GM19397 (cell line): ENCODE measurements at regions not wholly inside any gene's neighbourhood (a gene's known extent, or its start where the extent isn't known, plus 50 kb on each side); places are given as distances from the start of the nearest gene placed in this dataset.
A peak's percentile ranks its signal among the peaks of the same experiment; 100 is the strongest.
"Not testable (repeated sequence)": the region's sequence is repeated elsewhere in the genome, so short reads cannot be mapped to it uniquely, and the experiment has no call there.

ENCODE experiments used
- ATAC-seq: cut with Tn5 transposase; IDR thresholded peaks from one replicate; pipeline ENCODE4 v1.9.1; 2021; ENCODE audit warnings: mild to moderate bottlenecking, moderate library complexity; ENCODE audit not compliant: unreplicated experiment

- no peak for ATAC-seq
These were observed 122.8 kb downstream of the ZNF365 start for GRCh38 chr10:62496925-62497324.

- no peak for ATAC-seq
These were observed 124.1 kb downstream of the ZNF365 start for GRCh38 chr10:62498271-62498670.

DNA sequence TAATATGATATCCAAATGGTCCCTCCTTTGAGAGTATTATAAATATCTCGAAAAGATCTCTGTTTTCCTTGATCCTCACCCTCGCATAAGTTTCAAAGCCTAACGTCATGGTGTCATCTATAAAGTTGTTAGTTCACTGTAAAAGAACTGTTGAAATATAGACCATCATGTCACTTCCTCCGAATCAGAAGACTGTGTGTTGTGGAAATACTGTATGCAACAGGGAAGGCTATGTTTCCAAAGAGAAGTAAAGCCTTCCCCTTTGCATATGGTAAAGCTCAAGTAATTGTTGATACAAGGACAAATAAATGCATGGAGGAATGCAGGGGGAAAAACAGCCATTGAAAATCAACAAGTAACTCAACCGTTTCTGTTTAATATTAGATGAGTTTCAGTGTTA is 125.9 kb downstream of the ZNF365 start:
- ATAC-seq = not testable (repeated sequence)

DNA sequence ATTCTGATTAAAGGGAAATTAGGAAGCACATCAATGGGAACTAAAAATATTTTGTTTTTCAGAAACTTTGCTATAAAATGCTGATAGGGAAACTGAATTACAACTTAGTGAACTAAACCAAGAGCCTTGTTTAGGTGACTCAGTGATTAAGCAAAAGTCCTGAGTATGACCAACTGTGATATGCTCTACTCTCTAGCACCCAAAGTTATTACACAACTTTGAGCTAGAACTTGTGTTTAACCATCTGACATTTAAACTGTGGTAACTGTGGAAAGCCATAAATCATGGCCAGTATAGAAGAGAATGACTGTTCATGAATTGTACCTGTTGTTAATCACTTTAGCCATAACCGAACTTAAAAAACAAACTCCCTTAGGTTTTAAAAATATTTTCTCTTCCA is 127.4 kb downstream of the ZNF365 start:
- ATAC-seq = no peak

GRCh38 chr10:62502995-62503613 is 128.9 kb downstream of the ZNF365 start:
- no peak for ATAC-seq

DNA sequence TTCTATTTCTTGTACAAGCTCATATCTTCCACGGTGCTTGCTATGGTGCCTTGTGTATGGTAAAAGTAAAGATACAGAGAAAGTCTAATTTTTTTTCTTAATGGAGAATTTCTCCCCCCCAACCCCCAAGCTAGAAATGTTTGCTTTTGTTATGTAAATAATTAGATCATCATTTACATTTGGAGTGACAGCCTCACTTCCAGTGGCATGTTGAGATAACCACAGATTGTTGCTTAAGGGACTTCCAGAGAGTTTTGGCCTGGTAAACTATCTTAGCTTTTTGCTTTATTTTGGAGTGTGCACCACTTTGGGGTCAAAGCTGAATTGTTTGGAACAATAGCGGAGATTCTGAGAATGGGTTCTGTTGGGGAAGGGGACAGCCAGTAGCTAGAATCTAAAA is 129.7 kb downstream of the ZNF365 start:
- ATAC-seq = no peak

- no peak for ATAC-seq
These were observed 132.2 kb downstream of the ZNF365 start for GRCh38 chr10:62506371-62506770.

- ATAC-seq = no peak
These were observed 137.1 kb downstream of the ZNF365 start for GRCh38 chr10:62511238-62511637.

DNA sequence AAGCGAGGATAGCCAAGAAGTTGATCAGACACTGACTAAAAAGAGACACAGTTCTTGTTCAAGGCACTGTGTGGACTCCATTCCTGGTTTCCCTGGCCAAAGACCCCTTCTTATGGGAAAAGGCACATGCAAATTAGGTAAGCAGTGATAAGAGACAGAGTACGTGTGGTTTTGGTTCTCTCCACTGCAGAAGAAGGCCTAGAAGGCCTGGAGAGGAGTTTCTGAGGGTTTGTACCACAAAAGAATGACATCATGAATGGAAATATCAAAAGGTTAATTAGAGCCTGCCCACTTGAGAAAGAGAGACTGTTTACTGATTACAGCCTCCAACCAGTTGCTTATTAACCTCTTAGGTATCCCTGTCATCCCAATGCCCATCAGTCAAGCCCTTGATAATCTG is 137.5 kb downstream of the ZNF365 start:
- ATAC-seq = no peak

DNA sequence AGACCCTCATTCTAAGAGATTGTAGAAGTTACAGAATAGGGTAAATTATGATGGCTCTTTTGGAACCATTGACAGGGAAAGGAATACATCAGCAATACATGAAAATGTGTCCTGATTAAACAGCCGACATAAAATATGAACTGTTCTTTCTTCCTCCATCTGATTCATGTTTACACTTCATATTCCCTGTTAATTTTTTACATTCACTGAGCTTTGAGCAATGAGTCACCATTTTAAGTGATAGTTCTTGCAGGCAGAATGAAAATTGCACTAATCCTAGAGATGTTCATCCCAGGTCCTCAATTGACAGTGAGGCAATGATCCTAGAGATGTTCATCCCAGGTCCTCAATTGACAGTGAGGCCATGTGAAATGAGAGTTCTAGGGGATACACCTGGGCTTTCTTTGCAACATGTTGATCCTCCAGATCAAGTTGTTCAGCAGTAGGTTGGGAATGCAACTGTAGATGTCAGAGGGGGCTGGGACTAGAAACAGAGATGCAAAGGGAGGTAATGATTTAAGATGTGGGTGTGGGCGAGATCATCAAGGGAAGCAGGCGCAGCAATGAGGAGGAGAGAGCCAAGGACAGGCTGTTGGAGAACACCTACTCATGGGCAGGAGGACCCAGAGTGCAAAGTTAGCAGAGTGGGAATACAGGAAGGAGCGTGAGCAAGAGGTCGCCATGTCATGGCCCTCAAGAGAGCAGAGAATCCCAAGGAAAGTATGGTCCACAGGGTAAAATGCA is 138.7 kb downstream of the ZNF365 start:
- no peak for ATAC-seq

GRCh38 chr10:62514079-62514693 is 140.0 kb downstream of the ZNF365 start:
- no peak for ATAC-seq

DNA sequence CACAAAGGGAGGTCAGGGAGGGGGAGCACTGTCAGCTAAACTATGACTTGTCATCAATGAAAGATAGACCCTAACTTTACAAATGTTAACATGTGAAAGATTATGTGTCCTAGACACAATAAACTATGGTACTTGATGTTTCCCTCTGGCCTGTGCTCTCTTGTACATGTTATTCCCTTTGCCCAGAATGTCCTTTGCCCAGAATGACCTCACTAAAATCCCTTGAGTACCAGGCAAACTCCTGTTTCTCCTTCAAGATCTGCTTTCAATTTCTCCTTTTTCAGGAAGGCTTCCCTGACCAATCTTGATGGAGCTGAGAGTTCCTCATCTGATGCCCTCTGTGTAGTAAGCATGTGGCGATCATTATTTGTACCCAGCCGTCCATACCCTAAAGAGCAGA is 143.1 kb downstream of the ZNF365 start:
- ATAC-seq = no peak

DNA sequence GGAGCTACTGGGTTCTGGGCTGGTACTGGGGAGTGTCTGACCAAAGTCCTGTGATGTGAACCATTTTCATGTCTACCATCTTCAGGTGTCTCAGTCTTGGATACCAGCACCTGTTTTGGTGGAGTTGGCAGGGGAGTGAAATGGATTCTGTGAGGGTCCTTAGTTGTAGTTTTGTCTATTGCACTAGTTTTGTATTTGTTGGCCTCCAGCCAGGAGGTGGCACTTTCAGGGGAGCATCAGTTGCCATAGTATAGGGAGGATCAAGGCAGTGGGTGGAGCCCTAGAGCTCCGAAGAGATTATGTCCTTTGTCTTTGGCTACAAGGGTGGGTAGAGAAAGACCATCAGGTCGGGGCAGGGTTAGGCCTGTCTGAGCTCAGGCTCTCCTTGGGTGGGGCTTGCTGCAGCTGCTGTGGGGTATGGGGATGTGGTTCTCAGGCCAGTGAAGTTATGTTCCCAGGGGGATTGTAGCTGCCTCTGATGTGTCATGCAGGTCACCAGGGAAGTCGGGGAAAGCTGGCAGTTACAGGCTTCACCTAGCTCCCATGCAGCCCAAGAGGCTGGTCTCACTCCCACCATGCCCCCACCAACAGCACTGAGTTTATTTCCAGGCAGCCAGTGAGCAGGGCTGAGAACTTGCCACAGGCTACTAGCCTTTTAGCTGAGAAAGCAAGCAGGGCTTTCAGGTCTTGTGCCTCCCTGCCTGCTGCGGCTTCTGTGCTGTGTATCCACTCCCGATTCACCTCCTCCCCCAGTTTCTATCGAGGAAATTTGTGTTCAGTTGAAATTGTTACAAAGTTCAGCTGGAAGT is 153.1 kb downstream of the ZNF365 start:
- ATAC-seq = peak; percentile 66

GRCh38 chr10:62528441-62528840 is 154.3 kb downstream of the ZNF365 start:
- ATAC-seq = peak; percentile 73

DNA sequence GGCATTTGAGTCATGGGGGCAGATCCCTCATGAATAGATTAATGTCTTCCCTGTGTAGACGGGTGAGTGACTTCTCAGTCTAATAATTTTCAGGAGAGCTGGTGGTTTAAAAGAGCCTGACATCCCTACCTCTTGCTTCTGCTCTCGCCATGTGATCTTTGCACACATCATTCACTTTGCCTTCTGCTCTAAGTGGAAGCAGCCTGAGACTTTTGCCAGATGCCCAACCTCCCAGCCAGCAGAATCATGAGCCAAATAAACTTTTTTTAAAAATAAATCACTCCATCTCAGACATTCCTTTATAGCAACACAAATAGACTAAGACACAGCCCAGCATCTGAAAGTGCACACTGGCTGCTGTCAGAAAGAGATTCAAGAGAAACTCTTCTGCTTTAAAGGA is 155.2 kb downstream of the ZNF365 start:
- no peak for ATAC-seq

GRCh38 chr10:62534031-62534430 is 159.9 kb downstream of the ZNF365 start:
- ATAC-seq = no peak

DNA sequence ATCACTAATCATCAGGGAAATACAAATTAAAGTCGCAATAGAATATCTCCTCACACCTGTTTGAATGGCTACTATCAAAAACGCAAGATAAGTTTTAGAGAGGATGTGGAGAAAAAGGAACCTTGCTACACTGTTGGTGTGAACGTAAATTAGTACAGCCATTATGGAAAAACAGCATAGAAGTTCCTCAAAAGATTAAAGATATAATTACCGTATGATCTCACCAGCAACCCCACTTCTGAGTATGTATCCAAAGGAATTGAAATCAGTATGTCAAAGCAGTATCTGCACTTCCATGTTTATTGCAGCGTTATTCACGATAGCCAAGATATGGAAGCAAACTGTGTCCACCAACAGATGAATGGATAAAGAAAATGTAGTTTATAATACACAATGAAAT is 164.4 kb downstream of the ZNF365 start:
- no peak for ATAC-seq

GRCh38 chr10:62540389-62540788 is 166.2 kb downstream of the ZNF365 start:
- no peak for ATAC-seq

DNA sequence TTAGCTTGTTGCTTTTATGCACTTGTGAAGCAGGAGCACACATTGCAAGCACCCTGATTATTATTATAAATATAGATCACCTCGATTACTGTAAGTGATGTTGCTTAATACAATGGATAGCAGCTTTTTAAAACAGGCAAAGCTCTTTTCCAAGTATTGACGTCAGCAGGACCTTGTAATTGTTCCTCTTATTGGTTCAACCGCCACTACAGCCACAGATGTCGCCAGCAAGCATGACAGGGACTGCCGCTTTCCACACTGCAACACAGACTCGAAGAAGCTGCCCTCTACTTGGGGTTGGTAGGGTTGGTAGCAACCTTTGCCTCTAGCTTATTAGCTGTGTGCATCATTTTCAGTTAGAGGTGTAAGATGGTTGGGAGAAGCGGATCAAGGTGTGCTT is 167.6 kb downstream of the ZNF365 start:
- ATAC-seq = no peak

DNA sequence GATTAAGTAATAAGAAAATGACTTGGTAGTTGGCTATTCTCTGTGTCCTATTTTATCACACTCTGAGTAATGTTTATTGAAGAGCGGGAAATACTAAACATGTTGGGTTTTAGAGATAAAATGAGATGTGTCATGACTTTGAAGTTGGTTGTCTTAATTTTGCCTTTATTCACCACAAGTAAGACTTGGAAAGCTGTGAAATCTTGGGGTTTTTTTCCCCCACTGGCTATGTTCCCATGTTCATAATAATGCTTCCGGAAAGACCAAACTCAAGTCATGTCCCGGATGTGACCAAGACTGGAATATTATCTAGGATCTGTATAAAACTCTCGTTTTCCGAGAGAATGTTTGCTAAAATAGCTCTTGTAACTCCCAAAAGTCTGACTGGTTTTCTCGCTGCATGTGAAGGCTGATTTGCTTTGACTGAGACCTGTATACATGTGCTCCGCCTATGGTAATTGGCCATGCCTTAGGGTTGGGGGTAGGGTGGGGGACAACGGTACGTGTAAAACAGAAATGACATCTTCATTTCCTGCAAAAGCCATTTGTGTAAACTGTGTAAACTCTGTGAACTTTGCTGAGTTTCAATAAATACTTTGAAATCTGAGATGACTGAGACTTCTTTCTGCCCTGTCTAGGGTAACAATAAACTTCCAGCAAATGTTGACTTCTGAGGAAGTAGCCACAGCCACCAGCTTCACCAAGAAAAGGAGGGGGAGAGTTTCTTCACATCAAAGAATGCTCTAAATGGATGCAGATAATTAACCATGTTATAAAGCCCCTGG is 169.6 kb downstream of the ZNF365 start:
- ATAC-seq = no peak
